Thoracic aorta (tissue), 2 donors: ENCODE measurements at regions not wholly inside any gene's neighbourhood (a gene's known extent, or its start where the extent isn't known, plus 50 kb on each side); places are given as distances from the start of the nearest gene placed in this dataset.

Source experiments
- ATAC-seq: fragments of 150-250 bp; one replicate; pipeline ENCODE4 v1.8.0; 2017; ENCODE audit warnings: low read depth; ENCODE audit not compliant: insufficient number of reproducible peaks, low FRiP score
- DNase-seq: peaks from one replicate; pipeline ENCODE4 v3.0.0-alpha.2; 2020; ENCODE audit warnings: low spot score
- H3K27ac ChIP-seq, 2 donors: fragments of 200-600 bp; sonication (generic); 1 replicate in 1 of 2; 2 replicates in 1 of 2; pipeline ENCODE4 v1.5.1; 2016; ENCODE audit warnings: mild to moderate bottlenecking in 2 of 2, moderate library complexity in 2 of 2
- H3K27me3 ChIP-seq: fragments of 200-600 bp; sonication (generic); replicated peaks from 2 replicates; pipeline ENCODE4 v1.6.0; 2016; ENCODE audit warnings: mild to moderate bottlenecking; ENCODE audit not compliant: insufficient read depth
- H3K36me3 ChIP-seq: fragments of 200-600 bp; sonication (generic); one replicate; pipeline ENCODE4 v1.5.1; 2016
- H3K4me1 ChIP-seq, 2 donors: fragments of 200-600 bp; sonication (generic); 1 replicate in 1 of 2; 2 replicates in 1 of 2; pipeline versions ENCODE4 v1.5.1 to v1.6.0; 2016; ENCODE audit warnings: low read depth in 2 of 2, mild to moderate bottlenecking in 1 of 2; ENCODE audit not compliant: control insufficient read depth in 1 of 2
- H3K4me3 ChIP-seq: fragments of 200-600 bp; sonication (generic); 2 replicates; pipeline ENCODE4 v1.5.1; 2016; ENCODE audit warnings: mild to moderate bottlenecking
- H3K9me3 ChIP-seq: fragments of 200-600 bp; sonication (generic); 2 replicates; pipeline ENCODE4 v1.5.1; 2016
- CTCF ChIP-seq: fragments of 200-600 bp; sonication (generic); IDR thresholded peaks from one replicate; pipeline ENCODE4 v1.5.1; 2019; ENCODE audit warnings: antibody characterized with exemption

GRCh38 chr6:105816847-105817246 lies 269.3 kb upstream of the PRDM1 start:
- H3K27ac ChIP-seq: no peak overlapping the region
- no peak for DNase-seq

GRCh38 chr6:105815661-105816555 lies 270.2 kb upstream of the PRDM1 start:
- no peak for TF ChIP-seq CTCF
- ATAC-seq: no peak
- Histone ChIP-seq H3K27me3 (no peaks in the 10 kb centered on the region), H3K27ac (no peak overlapping the region), H3K9me3 (no peaks in the 10 kb centered on the region), H3K4me1 (peaks cover 0 to under 1% of the 10 kb centered on the region in 2 donors), H3K36me3 (no peaks in the 10 kb centered on the region), H3K4me3 (no peak overlapping the region)
- DNase-seq: no peak

More at GRCh38 chr6:105816847-105817246, 269.3 kb upstream of the PRDM1 start:
- Histone ChIP-seq H3K9me3 (no peaks in the 10 kb centered on the region), H3K27me3 (no peaks in the 10 kb centered on the region), H3K4me3 (no peak overlapping the region), H3K36me3 (no peaks in the 10 kb centered on the region), H3K4me1 (no peaks in the 10 kb centered on the region)
- no peak for TF ChIP-seq CTCF
- ATAC-seq: no peak

GRCh38 chr6:105814745-105815536 lies 271.2 kb upstream of the PRDM1 start:
- no peak for ATAC-seq
- Histone ChIP-seq H3K9me3 (no peaks in the 10 kb centered on the region), H3K4me1 (peaks cover 0 to 3% of the 10 kb centered on the region in 2 donors), H3K27me3 (no peaks in the 10 kb centered on the region), H3K27ac (no peak overlapping the region), H3K36me3 (no peaks in the 10 kb centered on the region), H3K4me3 (no peak overlapping the region)
- TF ChIP-seq CTCF: no peak
- DNase-seq: no peak

- H3K36me3 ChIP-seq: no peaks in the 10 kb centered on the region
- no peak overlapping the region for H3K4me3 ChIP-seq
- H3K27me3 ChIP-seq: no peaks in the 10 kb centered on the region
- ATAC-seq: no peak
- no peak for TF ChIP-seq CTCF
- DNase-seq: no peak
- no peaks in the 10 kb centered on the region for H3K9me3 ChIP-seq
- peaks cover 0 to 3% of the 10 kb centered on the region in 2 donors for H3K4me1 ChIP-seq
- no peak overlapping the region for H3K27ac ChIP-seq
These were observed 275.1 kb upstream of the PRDM1 start for GRCh38 chr6:105810922-105811482.
